HL-60 (cell line): ENCODE measurements at regions not wholly inside any gene's neighbourhood (a gene's known extent, or its start where the extent isn't known, plus 50 kb on each side); places are given as distances from the start of the nearest gene placed in this dataset.

ENCODE experiments used
- GABPA ChIP-seq: IDR thresholded peaks from 2 replicates; pipeline ENCODE4 v1.6.1; 2012; ENCODE audit warnings: low read depth
- POLR2AphosphoS5 ChIP-seq: IDR thresholded peaks from 2 replicates; pipeline ENCODE4 v1.6.1; 2012; ENCODE audit warnings: low read depth
- REST ChIP-seq: IDR thresholded peaks from 2 replicates; pipeline ENCODE4 v1.6.1; 2012; ENCODE audit warnings: low read depth; ENCODE audit not compliant: insufficient replicate concordance
- SPI1 ChIP-seq: IDR thresholded peaks from 2 replicates; pipeline ENCODE4 v1.6.1; 2012; ENCODE audit warnings: low read depth, mild to moderate bottlenecking, borderline replicate concordance
- TF ChIP-seq, protein P1 (sequence below): IDR thresholded peaks from one replicate; pipeline ENCODE4 v1.5.1; 2011; ENCODE audit warnings: low read length, control low read depth, inconsistent platforms; ENCODE audit not compliant: insufficient read depth

GRCh38 chr6:170008294-170008785 lies 256.9 kb downstream of the ERMARD start:
- no peak for TF ChIP-seq REST
- TF ChIP-seq, protein P1, sequence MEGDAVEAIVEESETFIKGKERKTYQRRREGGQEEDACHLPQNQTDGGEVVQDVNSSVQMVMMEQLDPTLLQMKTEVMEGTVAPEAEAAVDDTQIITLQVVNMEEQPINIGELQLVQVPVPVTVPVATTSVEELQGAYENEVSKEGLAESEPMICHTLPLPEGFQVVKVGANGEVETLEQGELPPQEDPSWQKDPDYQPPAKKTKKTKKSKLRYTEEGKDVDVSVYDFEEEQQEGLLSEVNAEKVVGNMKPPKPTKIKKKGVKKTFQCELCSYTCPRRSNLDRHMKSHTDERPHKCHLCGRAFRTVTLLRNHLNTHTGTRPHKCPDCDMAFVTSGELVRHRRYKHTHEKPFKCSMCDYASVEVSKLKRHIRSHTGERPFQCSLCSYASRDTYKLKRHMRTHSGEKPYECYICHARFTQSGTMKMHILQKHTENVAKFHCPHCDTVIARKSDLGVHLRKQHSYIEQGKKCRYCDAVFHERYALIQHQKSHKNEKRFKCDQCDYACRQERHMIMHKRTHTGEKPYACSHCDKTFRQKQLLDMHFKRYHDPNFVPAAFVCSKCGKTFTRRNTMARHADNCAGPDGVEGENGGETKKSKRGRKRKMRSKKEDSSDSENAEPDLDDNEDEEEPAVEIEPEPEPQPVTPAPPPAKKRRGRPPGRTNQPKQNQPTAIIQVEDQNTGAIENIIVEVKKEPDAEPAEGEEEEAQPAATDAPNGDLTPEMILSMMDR = no peak
- TF ChIP-seq GABPA = no peak
- no peak for TF ChIP-seq POLR2AphosphoS5
- no peak for TF ChIP-seq SPI1
